Activated CD8-positive, alpha-beta memory T cell treated with anti-CD3 and anti-CD28 coated beads, Interleukin-2, amount 50 U/mL, for 1 hour (primary cell): ENCODE measurements at regions not wholly inside any gene's neighbourhood (a gene's known extent, or its start where the extent isn't known, plus 50 kb on each side); places are given as distances from the start of the nearest gene placed in this dataset.
"Not testable (repeated sequence)": the region's sequence is repeated elsewhere in the genome, so short reads cannot be mapped to it uniquely, and the experiment has no call there.

Experiments used
- DNase-seq: peaks from one replicate; pipeline ENCODE4 v3.0.0-alpha.2; 2020; ENCODE audit errors: extremely low read depth

- no peak for DNase-seq
Observed at GRCh38 chr11:39462506-39462905, 1996.9 kb downstream of the LRRC4C start.

GRCh38 chr11:39461066-39461465, 1998.4 kb downstream of the LRRC4C start:
- DNase-seq: no peak

GRCh38 chr11:39459606-39460005, 1999.8 kb downstream of the LRRC4C start:
- DNase-seq: no peak

- no peak for DNase-seq
Observed at GRCh38 chr11:39458481-39458880, 2001.0 kb downstream of the LRRC4C start.

GRCh38 chr11:39443424-39444022, 2015.9 kb downstream of the LRRC4C start:
- DNase-seq: no peak

GRCh38 chr11:39442177-39442576, 2017.3 kb downstream of the LRRC4C start:
- no peak for DNase-seq

GRCh38 chr11:39435641-39436040, 2023.8 kb downstream of the LRRC4C start:
- no peak for DNase-seq

- no peak for DNase-seq
Observed at GRCh38 chr11:39434466-39434865, 2025.0 kb downstream of the LRRC4C start.

GRCh38 chr11:39432929-39433328, 2026.5 kb downstream of the LRRC4C start:
- no peak for DNase-seq

- no peak for DNase-seq
Observed at GRCh38 chr11:39425226-39425625, 2034.2 kb downstream of the LRRC4C start.

GRCh38 chr11:39412117-39412516, 2047.3 kb downstream of the LRRC4C start:
- DNase-seq: no peak

GRCh38 chr11:39385911-39386310, 2073.5 kb downstream of the LRRC4C start:
- no peak for DNase-seq

GRCh38 chr11:39374963-39375698, 2084.3 kb downstream of the LRRC4C start:
- no peak for DNase-seq

- no peak for DNase-seq
Observed at GRCh38 chr11:39367534-39367933, 2091.9 kb downstream of the LRRC4C start.

GRCh38 chr11:39365809-39366436, 2093.5 kb downstream of the LRRC4C start:
- no peak for DNase-seq

- no peak for DNase-seq
Observed at GRCh38 chr11:39363571-39363970, 2095.9 kb downstream of the LRRC4C start.

- DNase-seq: no peak
Observed at GRCh38 chr11:39361557-39361956, 2097.9 kb downstream of the LRRC4C start.

- no peak for DNase-seq
Observed at GRCh38 chr11:39345834-39346442, 2113.5 kb downstream of the LRRC4C start.

GRCh38 chr11:39341461-39341860, 2118.0 kb downstream of the LRRC4C start:
- no peak for DNase-seq

- not testable (repeated sequence) for DNase-seq
Observed at GRCh38 chr11:39333006-39333405, 2126.4 kb downstream of the LRRC4C start.

GRCh38 chr11:39327302-39327701, 2132.2 kb downstream of the LRRC4C start:
- no peak for DNase-seq

GRCh38 chr11:39311888-39312287, 2147.6 kb downstream of the LRRC4C start:
- DNase-seq: not testable (repeated sequence)

GRCh38 chr11:39304586-39304985, 2154.9 kb downstream of the LRRC4C start:
- DNase-seq: no peak
